ENCODE measurements at regions not wholly inside any gene's neighbourhood (a gene's known extent, or its start where the extent isn't known, plus 50 kb on each side); places are given as distances from the start of the nearest gene placed in this dataset.

GRCh38 chr10:89093728-89094127 is 103.1 kb downstream of the FAS start:
- no peak for DNase-seq

- DNase-seq = no peak
Measured at GRCh38 chr10:89092981-89093380, 102.4 kb downstream of the FAS start.

- no peak for DNase-seq
Measured at GRCh38 chr10:89092439-89092838, 101.8 kb downstream of the FAS start.

DNA sequence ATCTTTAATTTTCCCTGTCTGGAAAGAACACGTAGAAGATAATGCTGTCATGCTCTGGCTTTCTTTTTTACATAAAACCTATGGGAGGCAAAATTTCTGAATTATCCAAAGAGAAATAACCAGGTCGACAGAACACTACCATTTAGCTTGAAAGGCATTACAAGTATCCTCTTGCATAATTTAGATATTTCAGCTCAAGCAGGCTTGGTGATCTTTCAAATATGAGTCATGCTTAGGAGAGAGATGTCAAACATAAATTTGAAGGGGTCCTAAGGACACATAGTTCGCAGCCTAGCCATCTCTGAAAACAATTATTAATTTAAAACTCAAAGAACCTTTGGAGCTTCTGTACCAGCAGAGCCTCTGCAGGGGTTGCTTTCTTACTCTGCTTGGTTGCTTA is 100.9 kb downstream of the FAS start:
- no peak for DNase-seq

DNA sequence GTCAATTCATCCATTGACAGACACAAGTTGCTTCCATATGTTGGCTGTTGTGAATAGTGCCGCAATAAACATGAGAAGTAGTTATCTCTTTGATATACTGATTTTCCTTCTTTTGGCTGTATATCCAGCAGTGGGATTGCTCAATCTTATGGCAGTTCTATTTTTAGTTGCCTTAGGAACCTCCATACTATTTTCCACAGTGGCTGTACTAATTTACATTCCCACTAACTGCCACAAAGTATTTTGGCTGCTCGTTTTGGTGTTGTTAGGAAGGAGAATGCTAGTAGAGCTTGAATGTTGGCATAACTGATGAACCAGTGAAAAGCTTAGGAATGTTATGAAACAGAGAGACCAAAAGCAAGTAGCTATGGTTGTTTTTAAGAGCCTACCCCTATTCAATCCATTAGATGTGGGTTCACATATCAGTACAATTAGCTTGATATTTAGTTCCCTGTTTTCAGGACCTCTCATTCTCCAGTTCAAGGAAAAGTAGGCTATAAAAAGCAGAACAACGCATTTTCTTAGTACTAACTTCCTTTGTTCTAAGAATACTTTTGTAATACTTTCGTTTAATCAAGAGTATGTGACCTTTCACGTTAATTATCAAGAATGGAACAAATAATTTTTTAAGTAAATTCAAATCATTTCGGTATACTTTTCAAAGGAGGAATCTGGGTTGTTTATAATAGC is 100.3 kb downstream of the FAS start:
- no peak for DNase-seq

- no peak for DNase-seq
Measured at GRCh38 chr10:89086801-89087521, 96.4 kb downstream of the FAS start.

- DNase-seq = no peak
Measured at GRCh38 chr10:89085153-89085552, 94.6 kb downstream of the FAS start.

DNA sequence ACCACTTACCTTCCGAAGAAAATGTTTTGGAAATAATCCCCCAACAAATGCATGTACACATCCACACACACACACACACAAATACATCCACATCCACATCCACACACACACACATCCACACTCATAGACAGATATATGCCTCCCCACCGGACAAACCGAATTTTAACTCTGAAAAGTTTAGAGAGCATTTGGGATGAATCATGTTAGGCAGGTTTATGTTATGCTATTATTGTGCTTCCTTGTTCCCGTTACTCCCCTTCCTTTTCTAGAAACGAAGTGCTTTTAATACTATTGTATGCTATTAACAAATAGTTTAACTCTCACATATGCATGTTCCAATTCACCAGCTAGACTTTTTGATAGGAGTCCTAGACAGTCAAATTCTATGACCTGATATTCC is 91.5 kb downstream of the FAS start:
- DNase-seq = no peak

GRCh38 chr10:89080660-89081059 is 90.1 kb downstream of the FAS start:
- no peak for DNase-seq

GRCh38 chr10:89079961-89080360 is 89.4 kb downstream of the FAS start:
- no peak for DNase-seq

- no peak for DNase-seq
Measured at GRCh38 chr10:89078724-89079672, 88.4 kb downstream of the FAS start.

- no peak for DNase-seq
Measured at GRCh38 chr10:89076120-89076519, 85.5 kb downstream of the FAS start.

DNA sequence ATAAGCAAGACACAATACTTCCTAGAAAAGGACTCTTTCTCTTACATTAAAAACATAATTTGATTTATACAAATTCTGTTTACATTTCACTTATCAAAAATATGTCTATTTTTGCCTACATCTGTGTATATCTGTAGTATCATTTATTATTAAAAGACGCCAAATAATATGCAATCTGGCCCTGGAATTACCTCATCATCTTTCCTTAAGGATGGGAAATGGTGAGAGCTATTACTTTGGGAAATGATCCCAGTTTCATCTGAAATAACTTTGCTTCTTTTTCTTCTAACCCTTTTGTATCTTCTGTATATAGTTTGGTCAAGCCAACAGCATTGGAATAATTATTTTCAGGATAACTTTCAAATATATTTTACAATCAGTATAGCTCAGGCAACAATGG is 85.0 kb downstream of the FAS start:
- DNase-seq = no peak

DNA sequence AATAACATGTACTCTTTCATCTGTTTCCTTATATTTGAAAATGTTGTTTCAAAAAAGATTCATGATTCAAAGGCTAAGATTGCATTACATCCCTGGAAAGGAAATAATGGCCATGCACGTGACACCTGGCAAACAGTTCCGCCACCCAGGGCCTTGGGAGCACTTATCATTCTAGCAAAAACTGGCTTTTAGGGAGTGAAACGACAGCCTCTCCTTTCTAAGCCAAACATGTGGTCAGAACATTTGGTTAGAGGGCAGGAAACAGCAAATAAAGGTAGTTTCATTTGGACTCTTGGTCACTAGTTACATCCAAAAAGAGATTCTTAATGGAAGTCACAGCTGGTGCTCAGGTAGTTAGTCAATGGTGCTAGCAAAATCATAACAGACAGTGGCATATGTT is 83.5 kb downstream of the FAS start:
- DNase-seq = no peak

GRCh38 chr10:89073719-89074118 is 83.1 kb downstream of the FAS start:
- no peak for DNase-seq

DNA sequence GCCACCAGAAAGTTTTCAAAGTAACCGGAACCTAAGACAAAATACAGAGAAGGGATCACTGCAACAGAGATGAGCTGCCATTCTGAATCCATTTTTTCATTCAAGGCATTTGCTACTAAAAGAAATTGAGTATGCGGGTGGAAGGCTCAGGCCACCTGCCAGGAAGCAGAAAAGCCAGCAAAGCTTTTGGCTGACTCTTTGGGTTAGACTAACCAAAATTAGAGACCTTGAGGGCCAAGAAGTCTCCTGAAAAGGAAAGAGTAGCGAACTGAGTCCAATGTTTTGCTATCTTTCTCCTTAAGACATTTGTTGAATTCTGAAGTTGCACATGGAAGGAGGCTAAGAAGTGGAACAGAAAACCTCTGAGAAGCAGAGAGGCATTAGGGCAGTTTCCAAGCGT is 79.0 kb downstream of the FAS start:
- no peak for DNase-seq

Data from NCI-H226 (cell line).